Adrenal gland (tissue), 5 donors: ENCODE measurements at regions not wholly inside any gene's neighbourhood (a gene's known extent, or its start where the extent isn't known, plus 50 kb on each side); places are given as distances from the start of the nearest gene placed in this dataset.

Experiments used
- POLR2A ChIP-seq, 2 donors: fragments of 450-650 bp; IDR thresholded peaks; one replicate each; pipeline ENCODE4 v1.6.1; 2017; ENCODE audit warnings: antibody characterized with exemption in 2 of 2, mild to moderate bottlenecking in 2 of 2, moderate library complexity in 1 of 2
- TF ChIP-seq, protein P1 (sequence below), 6 experiments: fragments of 450-650 bp in 4 of 6; fragments of 200-600 bp in 2 of 6; sonication (generic) in 1 of 6; IDR thresholded peaks; 1 replicate in 5 of 6; 2 replicates in 1 of 6; pipeline versions ENCODE4 v1.5.1 to v1.8.0; 2016 to 2021; ENCODE audit warnings: antibody characterized with exemption in 6 of 6, mild to moderate bottlenecking in 2 of 6, moderate library complexity in 1 of 6
- donor health status: DM: no; HTN: no; CAD: no.

DNA sequence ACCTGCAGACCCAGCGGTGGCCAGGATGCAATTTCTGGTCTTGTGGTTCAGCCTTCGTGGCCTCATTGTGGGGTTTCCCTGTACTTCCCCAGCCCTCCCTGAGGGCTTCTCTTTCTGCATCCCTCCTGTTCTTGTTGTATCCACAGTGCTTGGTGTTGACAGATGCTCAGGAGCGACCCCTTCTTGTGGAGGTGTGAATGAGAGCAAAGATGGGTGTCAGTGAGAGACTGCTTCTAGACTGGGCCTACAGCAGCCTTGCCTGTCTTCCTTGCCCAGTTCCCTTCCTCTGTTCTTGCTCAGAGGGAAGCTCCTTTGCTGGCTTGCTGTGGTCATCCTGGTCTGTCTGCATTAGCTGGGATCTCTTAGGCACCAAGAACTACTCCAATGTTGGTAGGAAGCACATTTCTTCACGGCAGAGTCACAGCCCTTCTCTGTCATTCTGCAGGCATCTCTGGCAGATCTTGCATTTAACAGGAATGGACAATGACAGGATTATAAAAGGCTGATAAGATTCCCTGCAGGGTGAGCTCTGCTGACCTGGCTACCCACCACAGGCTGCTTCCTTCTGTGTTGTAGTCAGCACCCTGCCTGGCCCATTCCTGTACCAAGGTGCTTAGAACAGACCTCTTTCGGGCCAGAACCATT is 317.8 kb upstream of the C2CD4B start:
- TF ChIP-seq, protein P1, sequence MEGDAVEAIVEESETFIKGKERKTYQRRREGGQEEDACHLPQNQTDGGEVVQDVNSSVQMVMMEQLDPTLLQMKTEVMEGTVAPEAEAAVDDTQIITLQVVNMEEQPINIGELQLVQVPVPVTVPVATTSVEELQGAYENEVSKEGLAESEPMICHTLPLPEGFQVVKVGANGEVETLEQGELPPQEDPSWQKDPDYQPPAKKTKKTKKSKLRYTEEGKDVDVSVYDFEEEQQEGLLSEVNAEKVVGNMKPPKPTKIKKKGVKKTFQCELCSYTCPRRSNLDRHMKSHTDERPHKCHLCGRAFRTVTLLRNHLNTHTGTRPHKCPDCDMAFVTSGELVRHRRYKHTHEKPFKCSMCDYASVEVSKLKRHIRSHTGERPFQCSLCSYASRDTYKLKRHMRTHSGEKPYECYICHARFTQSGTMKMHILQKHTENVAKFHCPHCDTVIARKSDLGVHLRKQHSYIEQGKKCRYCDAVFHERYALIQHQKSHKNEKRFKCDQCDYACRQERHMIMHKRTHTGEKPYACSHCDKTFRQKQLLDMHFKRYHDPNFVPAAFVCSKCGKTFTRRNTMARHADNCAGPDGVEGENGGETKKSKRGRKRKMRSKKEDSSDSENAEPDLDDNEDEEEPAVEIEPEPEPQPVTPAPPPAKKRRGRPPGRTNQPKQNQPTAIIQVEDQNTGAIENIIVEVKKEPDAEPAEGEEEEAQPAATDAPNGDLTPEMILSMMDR (IDR thresholded peaks at IDR 0.05): no peak
- no peak for TF ChIP-seq POLR2A (IDR thresholded peaks at IDR 0.05)
